IMR-90 (cell line): ENCODE measurements at regions not wholly inside any gene's neighbourhood (a gene's known extent, or its start where the extent isn't known, plus 50 kb on each side); places are given as distances from the start of the nearest gene placed in this dataset.
"Not testable (repeated sequence)": the region's sequence is repeated elsewhere in the genome, so short reads cannot be mapped to it uniquely, and the experiment has no call there.

Source experiments
- ATAC-seq: fragments of 200-7000 bp; cut with Tn5 transposase; 2 replicates; pipeline ENCODE4 v1.9.1; 2020; ENCODE audit warnings: low read depth, mild to moderate bottlenecking, moderate library complexity
- BruUV-seq: library from RNA; stranded (reverse); fragments of 400-500 nt; replicated peaks from 2 replicates; lab custom pipeline; 2021; lab: Mats Ljungman, UMichigan
- CTCF ChIA-PET: fragments of 300-600 bp; formaldehyde crosslinking; extraction: SDS; loops from one replicate; lab custom pipeline; 2021; ENCODE audit warnings: antibody characterized with exemption; lab: Yijun Ruan, JAX
- POLR2A ChIA-PET: fragments of 300-600 bp; sonication (Branson Sonifier 250); formaldehyde crosslinking; loops from one replicate; lab custom pipeline; 2022; ENCODE audit warnings: antibody characterized with exemption; ENCODE audit not compliant: unreplicated experiment; lab: Charles Lee
- DNase-seq: peaks from one replicate; pipeline ENCODE4 v3.0.0; 2013
- H2AFZ ChIP-seq: replicated peaks from 2 replicates; pipeline ENCODE3; 2013; ENCODE audit warnings: low read length, mild to moderate bottlenecking; ENCODE audit not compliant: poor library complexity
- H2AK5ac ChIP-seq: 2 replicates; pipeline ENCODE4 v1.6.1; 2013; ENCODE audit warnings: low read depth, low read length, inconsistent platforms
- H2AK9ac ChIP-seq: replicated peaks from 2 replicates; pipeline ENCODE3; 2013; ENCODE audit warnings: mild to moderate bottlenecking, low read depth, low read length, moderate library complexity; ENCODE audit not compliant: poor library complexity
- H2BK120ac ChIP-seq: 2 replicates; pipeline ENCODE4 v1.6.1; 2013; ENCODE audit warnings: low read depth, low read length, inconsistent platforms
- H2BK15ac ChIP-seq: 3 replicates; pipeline ENCODE4 v1.6.1; 2013; ENCODE audit warnings: low read depth, low read length, inconsistent platforms
- H2BK20ac ChIP-seq: 2 replicates; pipeline ENCODE4 v1.6.1; 2013; ENCODE audit warnings: low read depth, mild to moderate bottlenecking, inconsistent platforms, low read length, moderate library complexity
- H2BK5ac ChIP-seq: 2 replicates; pipeline ENCODE4 v1.6.1; 2013; ENCODE audit warnings: mild to moderate bottlenecking, low read depth, low read length, inconsistent platforms; ENCODE audit not compliant: poor library complexity, severe bottlenecking
- H3K14ac ChIP-seq: replicated peaks from 2 replicates; pipeline ENCODE4 v1.6.1; 2013; ENCODE audit warnings: low read depth, low read length, inconsistent platforms
- H3K18ac ChIP-seq: 2 replicates; pipeline ENCODE4 v1.6.1; 2013; ENCODE audit warnings: low read depth, low read length, control low read depth
- H3K23ac ChIP-seq: 2 replicates; pipeline ENCODE4 v1.6.1; 2013; ENCODE audit warnings: low read depth, low read length, inconsistent platforms
- H3K27ac ChIP-seq: 2 replicates; pipeline ENCODE4 v1.5.1; 2013; ENCODE audit warnings: mild to moderate bottlenecking, control low read depth, low read length; ENCODE audit not compliant: insufficient read depth
- H3K27me3 ChIP-seq: 2 replicates; pipeline ENCODE4 v1.6.1; 2013; ENCODE audit warnings: low read length; ENCODE audit not compliant: control insufficient read depth, insufficient read depth
- H3K36me3 ChIP-seq: 2 replicates; pipeline ENCODE4 v1.6.1; 2013; ENCODE audit warnings: low read length, mixed read lengths; ENCODE audit not compliant: control insufficient read depth, insufficient read depth
- H3K4ac ChIP-seq: 2 replicates; pipeline ENCODE4 v1.6.1; 2013; ENCODE audit warnings: low read depth, low read length, inconsistent platforms
- H3K4me1 ChIP-seq: 2 replicates; pipeline ENCODE4 v1.6.1; 2013; ENCODE audit warnings: low read length, mixed read lengths; ENCODE audit not compliant: control insufficient read depth, insufficient read depth
- H3K4me2 ChIP-seq: 2 replicates; pipeline ENCODE4 v1.6.1; 2013; ENCODE audit warnings: low read depth, mild to moderate bottlenecking, control low read depth, low read length, moderate library complexity
- H3K4me3 ChIP-seq: 2 replicates; pipeline ENCODE4 v1.5.1; 2013; ENCODE audit warnings: low read depth, mild to moderate bottlenecking, control low read depth, low read length, moderate library complexity; ENCODE audit not compliant: insufficient read depth
- H3K56ac ChIP-seq: 2 replicates; pipeline ENCODE4 v1.6.1; 2013; ENCODE audit warnings: low read length, inconsistent platforms; ENCODE audit not compliant: insufficient read depth; ENCODE audit errors: extremely low read depth
- H3K79me1 ChIP-seq, 2 experiments: 2 replicates each; pipeline ENCODE4 v1.6.1; 2013; ENCODE audit warnings: low read length in 2 of 2, inconsistent platforms in 1 of 2, low read depth in 1 of 2
- H3K9ac ChIP-seq: 2 replicates; pipeline ENCODE4 v1.6.1; 2013; ENCODE audit warnings: low read depth, low read length, control low read depth
- H3K9me1 ChIP-seq: 2 replicates; pipeline ENCODE4 v1.6.1; 2013; ENCODE audit warnings: low read length, inconsistent platforms; ENCODE audit not compliant: insufficient read depth
- H3K9me3 ChIP-seq: 2 replicates; pipeline ENCODE4 v1.6.1; 2013; ENCODE audit warnings: low read length; ENCODE audit not compliant: control insufficient read depth, insufficient read depth
- H4K20me1 ChIP-seq: 2 replicates; pipeline ENCODE4 v1.6.1; 2013; ENCODE audit warnings: low read length, inconsistent platforms; ENCODE audit not compliant: insufficient read depth
- H4K5ac ChIP-seq: 2 replicates; pipeline ENCODE4 v1.6.1; 2013; ENCODE audit warnings: mild to moderate bottlenecking, low read depth, low read length, control low read depth
- H4K8ac ChIP-seq, 2 experiments: 2 replicates each; pipeline ENCODE4 v1.6.1; 2013; ENCODE audit warnings: low read depth in 2 of 2, low read length in 2 of 2, control low read depth in 1 of 2, inconsistent platforms in 1 of 2
- H4K91ac ChIP-seq: 2 replicates; pipeline ENCODE4 v1.6.1; 2013; ENCODE audit warnings: low read depth, low read length, inconsistent platforms; ENCODE audit not compliant: insufficient read depth
- BHLHE40 ChIP-seq: fragments of 150-350 bp; IDR thresholded peaks from 2 replicates; pipeline ENCODE4 v1.6.1; 2016; ENCODE audit warnings: mild to moderate bottlenecking, low read depth, low read length
- FOS ChIP-seq: fragments of 150-350 bp; IDR thresholded peaks from 2 replicates; pipeline ENCODE4 v1.6.1; 2016; ENCODE audit warnings: low read depth, low read length
- MAFK ChIP-seq: IDR thresholded peaks from 2 replicates; pipeline ENCODE4 v1.6.1; 2012; ENCODE audit warnings: low read depth, low read length, improper control_type of control experiment
- WGBS, 2 experiments: methylation state at CpG; one replicate each; pipeline versions ENCODE4 v1.1.5 to v1.1.7; 2013; ENCODE audit warnings: missing lambda C conversion rate in 2 of 2; ENCODE audit not compliant: insufficient read length in 1 of 2; ENCODE audit errors: extremely low coverage in 2 of 2; 5-methylcytosine and 5-hydroxymethylcytosine counted together
- dilution Hi-C: fragments of 300-500 bp; cut with HindIII; formaldehyde crosslinking; loops from one replicate; pipeline ENCODE4 v1.14.3; 2018; ENCODE audit warnings: low sequenced_read_pairs; ENCODE audit not compliant: unreplicated experiment
- in situ Hi-C: fragments of 300-500 bp; cut with MboI; formaldehyde crosslinking; loops from 3 replicates; pipeline ENCODE4 v1.14.3; 2019; ENCODE audit warnings: low sequenced_read_pairs, inconsistent platforms, mixed read lengths
- intact Hi-C: fragments of 100-400 bp; cut with micrococcal nuclease; formaldehyde crosslinking; loops from 2 replicates; pipeline ENCODE4 v1.10.0; 2022

- Histone ChIP-seq H3K4me1 (no peaks in the 10 kb centered on the region), H2AK9ac (no peak overlapping the region), H3K4me3 (no peak overlapping the region), H2BK20ac (no peak overlapping the region), H3K56ac (no peak overlapping the region), H4K91ac (no peak overlapping the region), H3K23ac (no peak overlapping the region), H3K36me3 (no peaks in the 10 kb centered on the region), H4K20me1 (no peaks in the 10 kb centered on the region), H3K14ac (no peak overlapping the region), H3K79me1 (no peaks in the 10 kb centered on the region), H2BK120ac (no peak overlapping the region), H2BK15ac (no peak overlapping the region), H3K9me3 (peaks cover 8% of the 10 kb centered on the region), H3K9me1 (no peaks in the 10 kb centered on the region; the same call in 1 of the 2 replicates), H4K8ac (no peak overlapping the region), H3K4ac (no peak overlapping the region), H4K5ac (no peak overlapping the region), H3K18ac (no peak overlapping the region), H3K4me2 (no peak overlapping the region), H3K27me3 (no peaks in the 10 kb centered on the region), H2BK5ac (no peak overlapping the region), H2AFZ (peak overlapping the region; percentile 56), H3K27ac (no peak overlapping the region), H3K9ac (no peak overlapping the region), H2AK5ac (no peak overlapping the region)
- DNase-seq (peak; percentile 7), ATAC-seq (peak; percentile 92)
- in situ Hi-C loops (no loop called here), dilution Hi-C loops (no loop called here), intact Hi-C loops (no loop called here)
- ChIA-PET POLR2A (no interaction called here), CTCF (no interaction called here)
- 53% methylated on average over 2 of the region's 15 CpGs; no CpG with 5 or more reads in 1 of the 2 experiments for WGBS, 2 experiments
- BruUV-seq: no TSS peak
- TF ChIP-seq MAFK: no peak
- no peak for TF ChIP-seq FOS
- no peak for TF ChIP-seq BHLHE40
These were observed 350.3 kb downstream of the SHANK2 start for GRCh38 chr11:70901951-70902521.

GRCh38 chr11:70903229-70903628, 349.1 kb downstream of the SHANK2 start:
- H3K9me3 ChIP-seq, H2BK120ac ChIP-seq, H3K27me3 ChIP-seq, H3K4me2 ChIP-seq, H3K9ac ChIP-seq, dilution Hi-C loops, H3K23ac ChIP-seq, H3K9me1 ChIP-seq, BruUV-seq, H4K8ac ChIP-seq, H4K5ac ChIP-seq, in situ Hi-C loops, H3K36me3 ChIP-seq, H4K20me1 ChIP-seq, POLR2A ChIA-PET, H2AFZ ChIP-seq, H4K91ac ChIP-seq, H3K18ac ChIP-seq, H2AK9ac ChIP-seq, H3K14ac ChIP-seq, H3K27ac ChIP-seq, H2BK15ac ChIP-seq, H3K4me1 ChIP-seq, intact Hi-C loops, H3K56ac ChIP-seq, H2BK5ac ChIP-seq, H2AK5ac ChIP-seq, H3K4me3 ChIP-seq, H2BK20ac ChIP-seq, H3K4ac ChIP-seq, H3K79me1 ChIP-seq, CTCF ChIA-PET, ATAC-seq, DNase-seq: not testable (repeated sequence)
- WGBS, 2 experiments: no CpG with 5 or more reads among the region's 8 CpGs
